SK-N-SH (cell line): ENCODE measurements at regions not wholly inside any gene's neighbourhood (a gene's known extent, or its start where the extent isn't known, plus 50 kb on each side); places are given as distances from the start of the nearest gene placed in this dataset.
A peak's percentile ranks its signal among the peaks of the same experiment; 100 is the strongest.

Experiments
- CTCF ChIA-PET: fragments of 300-600, 350-600 bp; formaldehyde crosslinking; extraction: SDS; loops from one replicate; lab custom pipeline; 2021; lab: Yijun Ruan, JAX
- POLR2A ChIA-PET: fragments of 350-600 bp; sonication (Branson Sonifier 250); formaldehyde crosslinking; extraction: SDS; loops from one replicate; lab custom pipeline; 2020; ENCODE audit warnings: antibody characterized with exemption, inconsistent platforms; lab: Yijun Ruan, JAX
- DNase-seq: peaks from one replicate; pipeline ENCODE4 v3.0.0; 2012
- H2AFZ ChIP-seq: fragments of 200-600 bp; sonication (generic); 2 replicates; pipeline ENCODE4 v1.8.1; 2016; ENCODE audit warnings: antibody characterized with exemption, mild to moderate bottlenecking, low read depth
- H3F3A ChIP-seq: fragments of 200-600 bp; sonication (generic); replicated peaks from 2 replicates; pipeline ENCODE3; 2016; ENCODE audit warnings: antibody characterized with exemption, mild to moderate bottlenecking; ENCODE audit not compliant: insufficient read depth
- H3K27ac ChIP-seq, 2 experiments: fragments of 200-500 bp in 1 of 2; fragments of 200-600 bp in 1 of 2; sonication (Bioruptor generic) in 1 of 2; sonication (generic), shearing (Covaris generic) in 1 of 2; 2 replicates each; pipeline versions ENCODE4 v1.5.1 to v1.6.1; 2014 to 2016; ENCODE audit warnings: low read depth in 2 of 2, inconsistent platforms in 1 of 2, low read length in 1 of 2, mild to moderate bottlenecking in 1 of 2, mixed read lengths in 1 of 2
- H3K27me3 ChIP-seq: fragments of 200-600 bp; sonication (generic), shearing (Covaris generic); 2 replicates; pipeline ENCODE4 v1.6.1; 2016; ENCODE audit warnings: mixed run types; ENCODE audit not compliant: insufficient read depth
- H3K36me3 ChIP-seq, 2 experiments: fragments of 200-500 bp in 1 of 2; fragments of 200-600 bp in 1 of 2; sonication (Bioruptor generic) in 1 of 2; sonication (generic) in 1 of 2; replicated peaks in 1 of 2; 2 replicates each; pipeline versions ENCODE3 to v1.5.1; 2014 to 2016; ENCODE audit warnings: low read length in 1 of 2, mild to moderate bottlenecking in 1 of 2; ENCODE audit not compliant: insufficient read depth in 2 of 2, control insufficient read depth in 1 of 2
- H3K4me1 ChIP-seq, 2 experiments: fragments of 200-500 bp in 1 of 2; fragments of 200-600 bp in 1 of 2; sonication (Bioruptor generic) in 1 of 2; sonication (generic), shearing (Covaris generic) in 1 of 2; 2 replicates each; pipeline versions ENCODE4 v1.5.1 to v1.6.1; 2014 to 2016; ENCODE audit warnings: low read depth in 1 of 2, low read length in 1 of 2, mixed run types in 1 of 2; ENCODE audit not compliant: insufficient read depth in 2 of 2, control insufficient read depth in 1 of 2
- H3K4me2 ChIP-seq: fragments of 200-600 bp; sonication (generic), shearing (Covaris generic); 2 replicates; pipeline ENCODE4 v1.6.1; 2017; ENCODE audit warnings: mixed run types
- H3K4me3 ChIP-seq, 2 experiments: fragments of 200-500 bp in 1 of 2; fragments of 200-600 bp in 1 of 2; sonication (Bioruptor generic) in 1 of 2; sonication (generic), shearing (Covaris generic) in 1 of 2; 2 replicates each; pipeline versions ENCODE4 v1.5.1 to v1.8.1; 2014 to 2016; ENCODE audit warnings: low read depth in 2 of 2, inconsistent platforms in 1 of 2, low read length in 1 of 2, mild to moderate bottlenecking in 1 of 2, mixed read lengths in 1 of 2, moderate library complexity in 1 of 2
- H3K79me2 ChIP-seq: fragments of 200-600 bp; sonication (generic); 2 replicates; pipeline ENCODE4 v1.8.1; 2017; ENCODE audit warnings: mild to moderate bottlenecking; ENCODE audit not compliant: insufficient read depth
- H3K9ac ChIP-seq: fragments of 200-600 bp; sonication (generic); 2 replicates; pipeline ENCODE4 v1.6.1; 2017; ENCODE audit warnings: mixed run types
- H3K9me2 ChIP-seq: fragments of 200-600 bp; sonication (generic); 2 replicates; pipeline ENCODE4 v1.6.1; 2017; ENCODE audit warnings: mixed run types
- H3K9me3 ChIP-seq: fragments of 200-600 bp; sonication (generic); 2 replicates; pipeline ENCODE4 v1.6.1; 2017; ENCODE audit warnings: mixed run types, mild to moderate bottlenecking, moderate library complexity
- H4K20me1 ChIP-seq: fragments of 200-600 bp; sonication (generic); 2 replicates; pipeline ENCODE4 v1.6.1; 2017; ENCODE audit warnings: mild to moderate bottlenecking, mixed run types; ENCODE audit not compliant: insufficient read depth
- ELF1 ChIP-seq: IDR thresholded peaks from 2 replicates; pipeline ENCODE4 v1.4.0; 2012
- EP300 ChIP-seq, 2 experiments: IDR thresholded peaks; 2 replicates each; pipeline versions ENCODE4 v1.4.0 to v1.6.1; 2012; ENCODE audit warnings: borderline replicate concordance in 1 of 2, low read depth in 1 of 2, low read length in 1 of 2
- EZH2phosphoT487 ChIP-seq: fragments of 200-600 bp; sonication (generic); IDR thresholded peaks from 2 replicates; pipeline ENCODE4 v1.6.1; 2017; ENCODE audit warnings: low read depth, mixed run types, mild to moderate bottlenecking, antibody characterized with exemption, moderate library complexity, borderline replicate concordance
- FOSL2 ChIP-seq: IDR thresholded peaks from 2 replicates; pipeline ENCODE4 v1.4.0; 2012; ENCODE audit warnings: low read depth, mild to moderate bottlenecking, moderate library complexity, borderline replicate concordance
- FOXJ3 ChIP-seq: sonication (generic); formaldehyde crosslinking; IDR thresholded peaks from 2 replicates; pipeline ENCODE4 v1.5.1; 2020; ENCODE audit warnings: mild to moderate bottlenecking, missing genetic modification reagents
- GATA2 ChIP-seq: sonication (generic); formaldehyde crosslinking; IDR thresholded peaks from 2 replicates; pipeline ENCODE4 v1.5.0; 2020; ENCODE audit warnings: mild to moderate bottlenecking, missing genetic modification reagents
- MEF2A ChIP-seq: IDR thresholded peaks from 2 replicates; pipeline ENCODE4 v1.4.0; 2012; ENCODE audit warnings: low read depth, borderline replicate concordance
- MXI1 ChIP-seq: IDR thresholded peaks from 2 replicates; pipeline ENCODE4 v1.6.1; 2012; ENCODE audit warnings: mild to moderate bottlenecking, low read depth, low read length, improper control_type of control experiment
- POLR2AphosphoS5 ChIP-seq: IDR thresholded peaks from 2 replicates; pipeline ENCODE4 v1.6.1; 2012; ENCODE audit warnings: low read depth, low read length
- RAD21 ChIP-seq: IDR thresholded peaks from 2 replicates; pipeline ENCODE4 v1.6.1; 2012; ENCODE audit warnings: mild to moderate bottlenecking, low read length
- RCOR1 ChIP-seq: fragments of 150-350 bp; IDR thresholded peaks from 2 replicates; pipeline ENCODE4 v1.6.1; 2017; ENCODE audit warnings: antibody characterized with exemption, low read length
- RFX5 ChIP-seq: IDR thresholded peaks from 2 replicates; pipeline ENCODE4 v1.6.1; 2012; ENCODE audit warnings: mild to moderate bottlenecking, improper control_type of control experiment, low read length
- SIN3A ChIP-seq: IDR thresholded peaks from 2 replicates; pipeline ENCODE4 v1.6.1; 2012; ENCODE audit warnings: low read depth, mild to moderate bottlenecking, low read length, moderate library complexity, borderline replicate concordance
- SMC3 ChIP-seq: IDR thresholded peaks from 2 replicates; pipeline ENCODE4 v1.6.1; 2012; ENCODE audit warnings: low read depth, low read length, improper control_type of control experiment
- TAF1 ChIP-seq: IDR thresholded peaks from 2 replicates; pipeline ENCODE4 v1.6.1; 2012; ENCODE audit warnings: low read depth, mild to moderate bottlenecking, low read length, moderate library complexity, borderline replicate concordance
- TEAD4 ChIP-seq: IDR thresholded peaks from 2 replicates; pipeline ENCODE4 v1.4.0; 2012; ENCODE audit warnings: mild to moderate bottlenecking, borderline replicate concordance; ENCODE audit not compliant: insufficient read depth
- YY1 ChIP-seq: IDR thresholded peaks from 2 replicates; pipeline ENCODE4 v1.4.0; 2012; ENCODE audit warnings: low read depth, mild to moderate bottlenecking
- WGBS: methylation state at CpG from one replicate; pipeline ENCODE4 v1.1.6; 2017; ENCODE audit warnings: low lambda C conversion rate; 5-methylcytosine and 5-hydroxymethylcytosine counted together
- TF ChIP-seq, protein P1 (sequence below): IDR thresholded peaks from 2 replicates; pipeline ENCODE4 v1.4.0; 2012; ENCODE audit warnings: low read depth
- TF ChIP-seq, protein P2 (sequence below): IDR thresholded peaks from 2 replicates; pipeline ENCODE4 v1.6.1; 2012; ENCODE audit warnings: mild to moderate bottlenecking, low read depth, low read length, moderate library complexity
- TF ChIP-seq, protein P3 (sequence below): IDR thresholded peaks from 2 replicates; pipeline ENCODE4 v1.4.0; 2012; ENCODE audit warnings: low read depth, borderline replicate concordance

DNA sequence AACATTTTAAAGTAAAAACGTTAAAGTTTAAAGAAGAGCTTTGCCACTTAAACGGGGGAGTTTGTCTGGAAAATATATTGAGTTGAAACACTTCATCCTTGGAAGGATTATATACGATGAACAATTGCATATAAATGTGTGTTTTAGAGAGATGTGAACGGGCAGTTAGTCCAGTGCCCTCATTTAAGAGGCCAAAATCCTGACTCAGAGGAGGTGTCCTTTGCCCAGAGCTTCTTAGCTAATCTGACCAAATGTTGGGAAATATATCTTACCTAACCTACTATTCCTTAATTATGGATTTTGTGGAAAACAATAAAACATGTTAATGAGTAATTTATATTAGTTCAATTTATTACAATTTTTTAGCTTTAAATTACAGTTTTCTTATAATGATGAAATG lies 327.2 kb upstream of the DIPK2B start:
- ChIA-PET CTCF (interaction anchor here (1.9 kb wide), 1 partner anchor 12 kb away, joined by 4 read pairs; no protein-coding TSS in a partner anchor), POLR2A (no interaction called here)
- no peak for DNase-seq
- H3K4me2 ChIP-seq: no peak overlapping the region
- H3K9me2 ChIP-seq: no peaks in the 10 kb centered on the region
- peak overlapping the region; percentile 32; the same call in 1 of the 2 replicates for H2AFZ ChIP-seq
- H3K4me3 ChIP-seq: no peak overlapping the region
- TF ChIP-seq MXI1 (no peak), POLR2AphosphoS5 (no peak), RAD21 (no peak), FOXJ3 (no peak), TAF1 (no peak), GATA2 (CRISPR knock-in tag) (no peak), EP300 (IDR thresholded peaks at IDR 0.05; ENCODE audit: borderline replicate concordance in 1 of 2, low read depth in 1 of 2, low read length in 1 of 2) (no peak), RCOR1 (no peak), ELF1 (no peak), TEAD4 (no peak), YY1 (no peak), SIN3A (no peak), EZH2phosphoT487 (no peak), RFX5 (no peak), MEF2A (no peak), FOSL2 (no peak), SMC3 (no peak)
- TF ChIP-seq, protein P1, sequence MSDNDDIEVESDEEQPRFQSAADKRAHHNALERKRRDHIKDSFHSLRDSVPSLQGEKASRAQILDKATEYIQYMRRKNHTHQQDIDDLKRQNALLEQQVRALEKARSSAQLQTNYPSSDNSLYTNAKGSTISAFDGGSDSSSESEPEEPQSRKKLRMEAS: no peak
- TF ChIP-seq, protein P2, sequence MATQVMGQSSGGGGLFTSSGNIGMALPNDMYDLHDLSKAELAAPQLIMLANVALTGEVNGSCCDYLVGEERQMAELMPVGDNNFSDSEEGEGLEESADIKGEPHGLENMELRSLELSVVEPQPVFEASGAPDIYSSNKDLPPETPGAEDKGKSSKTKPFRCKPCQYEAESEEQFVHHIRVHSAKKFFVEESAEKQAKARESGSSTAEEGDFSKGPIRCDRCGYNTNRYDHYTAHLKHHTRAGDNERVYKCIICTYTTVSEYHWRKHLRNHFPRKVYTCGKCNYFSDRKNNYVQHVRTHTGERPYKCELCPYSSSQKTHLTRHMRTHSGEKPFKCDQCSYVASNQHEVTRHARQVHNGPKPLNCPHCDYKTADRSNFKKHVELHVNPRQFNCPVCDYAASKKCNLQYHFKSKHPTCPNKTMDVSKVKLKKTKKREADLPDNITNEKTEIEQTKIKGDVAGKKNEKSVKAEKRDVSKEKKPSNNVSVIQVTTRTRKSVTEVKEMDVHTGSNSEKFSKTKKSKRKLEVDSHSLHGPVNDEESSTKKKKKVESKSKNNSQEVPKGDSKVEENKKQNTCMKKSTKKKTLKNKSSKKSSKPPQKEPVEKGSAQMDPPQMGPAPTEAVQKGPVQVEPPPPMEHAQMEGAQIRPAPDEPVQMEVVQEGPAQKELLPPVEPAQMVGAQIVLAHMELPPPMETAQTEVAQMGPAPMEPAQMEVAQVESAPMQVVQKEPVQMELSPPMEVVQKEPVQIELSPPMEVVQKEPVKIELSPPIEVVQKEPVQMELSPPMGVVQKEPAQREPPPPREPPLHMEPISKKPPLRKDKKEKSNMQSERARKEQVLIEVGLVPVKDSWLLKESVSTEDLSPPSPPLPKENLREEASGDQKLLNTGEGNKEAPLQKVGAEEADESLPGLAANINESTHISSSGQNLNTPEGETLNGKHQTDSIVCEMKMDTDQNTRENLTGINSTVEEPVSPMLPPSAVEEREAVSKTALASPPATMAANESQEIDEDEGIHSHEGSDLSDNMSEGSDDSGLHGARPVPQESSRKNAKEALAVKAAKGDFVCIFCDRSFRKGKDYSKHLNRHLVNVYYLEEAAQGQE: no peak
- TF ChIP-seq, protein P3, sequence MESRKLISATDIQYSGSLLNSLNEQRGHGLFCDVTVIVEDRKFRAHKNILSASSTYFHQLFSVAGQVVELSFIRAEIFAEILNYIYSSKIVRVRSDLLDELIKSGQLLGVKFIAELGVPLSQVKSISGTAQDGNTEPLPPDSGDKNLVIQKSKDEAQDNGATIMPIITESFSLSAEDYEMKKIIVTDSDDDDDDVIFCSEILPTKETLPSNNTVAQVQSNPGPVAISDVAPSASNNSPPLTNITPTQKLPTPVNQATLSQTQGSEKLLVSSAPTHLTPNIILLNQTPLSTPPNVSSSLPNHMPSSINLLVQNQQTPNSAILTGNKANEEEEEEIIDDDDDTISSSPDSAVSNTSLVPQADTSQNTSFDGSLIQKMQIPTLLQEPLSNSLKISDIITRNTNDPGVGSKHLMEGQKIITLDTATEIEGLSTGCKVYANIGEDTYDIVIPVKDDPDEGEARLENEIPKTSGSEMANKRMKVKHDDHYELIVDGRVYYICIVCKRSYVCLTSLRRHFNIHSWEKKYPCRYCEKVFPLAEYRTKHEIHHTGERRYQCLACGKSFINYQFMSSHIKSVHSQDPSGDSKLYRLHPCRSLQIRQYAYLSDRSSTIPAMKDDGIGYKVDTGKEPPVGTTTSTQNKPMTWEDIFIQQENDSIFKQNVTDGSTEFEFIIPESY: no peak
- H3F3A ChIP-seq: peaks cover 14% of the 10 kb centered on the region
- no peaks in the 10 kb centered on the region for H3K36me3 ChIP-seq
- no peak overlapping the region for H3K9ac ChIP-seq
- 30% methylated on average over 4 of the region's 4 CpGs for WGBS
- H3K9me3 ChIP-seq: peaks cover 4% of the 10 kb centered on the region; the same call in 1 of the 2 replicates
- no peaks in the 10 kb centered on the region for H3K79me2 ChIP-seq
- peak overlapping the region; percentile 17 to 21; a peak in 2 of 4 replicates for H3K27ac ChIP-seq
- no peaks in the 10 kb centered on the region; a peak in 1 of 4 replicates for H3K4me1 ChIP-seq
- no peaks in the 10 kb centered on the region for H3K27me3 ChIP-seq
- H4K20me1 ChIP-seq: no peaks in the 10 kb centered on the region
